Keratinocyte (primary cell): ENCODE measurements at regions not wholly inside any gene's neighbourhood (a gene's known extent, or its start where the extent isn't known, plus 50 kb on each side); places are given as distances from the start of the nearest gene placed in this dataset.

ENCODE experiments used
- CTCF ChIP-seq, 3 experiments: IDR thresholded peaks in 1 of 3; conservative IDR thresholded peaks in 1 of 3; optimal IDR thresholded peaks in 1 of 3; 2 replicates in 2 of 3; 3 replicates in 1 of 3; pipeline versions ENCODE3 to v1.5.1; 2011; ENCODE audit warnings: low read length in 3 of 3, mild to moderate bottlenecking in 3 of 3, moderate library complexity in 2 of 3, control low read depth in 1 of 3, inconsistent platforms in 1 of 3; ENCODE audit not compliant: insufficient read depth in 2 of 3; ENCODE audit errors: extremely low read depth in 1 of 3
- EZH2 ChIP-seq: IDR thresholded peaks from one replicate; pipeline ENCODE4 v1.6.1; 2012; ENCODE audit warnings: inconsistent platforms, mild to moderate bottlenecking, low read length, moderate library complexity

DNA sequence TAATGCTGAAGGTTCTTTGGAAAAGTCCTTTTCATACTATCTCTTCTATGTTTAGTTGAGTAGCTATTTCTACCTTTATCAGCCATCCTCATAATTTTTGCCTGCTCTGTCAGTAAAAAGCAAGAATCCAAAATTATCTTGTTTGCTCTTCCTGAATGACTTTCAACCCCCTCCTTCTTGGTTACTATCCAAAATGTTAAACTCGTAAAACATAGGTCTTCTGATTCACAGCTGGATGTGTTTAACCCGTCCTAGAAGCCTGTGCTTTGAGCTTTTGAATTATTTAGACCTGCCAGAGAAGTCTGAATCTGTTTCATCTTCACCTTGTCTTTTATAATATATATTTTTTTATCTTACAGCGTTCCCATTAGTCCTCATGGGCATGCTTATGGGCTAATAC, 136.4 kb upstream of the MDFIC start:
- no peak for TF ChIP-seq CTCF (optimal IDR thresholded peaks at IDR 0.05 in 1 of 3, IDR thresholded peaks at IDR 0.05 in 1 of 3, conservative IDR thresholded peaks at IDR 0.05 in 1 of 3; ENCODE audit: extremely low read depth in 1 of 3, insufficient read depth in 2 of 3, low read length in 3 of 3)
- TF ChIP-seq EZH2: no peak
